IPS-20b (cell line): ENCODE measurements at regions not wholly inside any gene's neighbourhood (a gene's known extent, or its start where the extent isn't known, plus 50 kb on each side); places are given as distances from the start of the nearest gene placed in this dataset.
A peak's percentile ranks its signal among the peaks of the same experiment; 100 is the strongest.
"Not testable (repeated sequence)": the region's sequence is repeated elsewhere in the genome, so short reads cannot be mapped to it uniquely, and the experiment has no call there.

Experiments used
- H3K27ac ChIP-seq: one replicate; pipeline ENCODE4 v1.5.1; 2013; ENCODE audit warnings: low read length
- H3K27me3 ChIP-seq: 2 replicates; pipeline ENCODE4 v1.6.1; 2013; ENCODE audit warnings: mild to moderate bottlenecking, low read length, inconsistent platforms; ENCODE audit not compliant: insufficient read depth
- H3K36me3 ChIP-seq: 2 replicates; pipeline ENCODE4 v1.6.1; 2013; ENCODE audit warnings: low read depth, mild to moderate bottlenecking, inconsistent platforms, low read length, moderate library complexity; ENCODE audit not compliant: insufficient read depth
- H3K4me1 ChIP-seq: 2 replicates; pipeline ENCODE4 v1.6.1; 2013; ENCODE audit warnings: mild to moderate bottlenecking, control low read depth, inconsistent platforms, low read length, moderate library complexity; ENCODE audit not compliant: insufficient read depth
- H3K4me3 ChIP-seq: 2 replicates; pipeline ENCODE4 v1.5.1; 2013; ENCODE audit warnings: mild to moderate bottlenecking, low read length, inconsistent platforms
- H3K9ac ChIP-seq: 2 replicates; pipeline ENCODE4 v1.6.1; 2013; ENCODE audit warnings: low read depth, mild to moderate bottlenecking, inconsistent platforms, low read length, moderate library complexity
- H3K9me3 ChIP-seq: 2 replicates; pipeline ENCODE4 v1.6.1; 2013; ENCODE audit warnings: mild to moderate bottlenecking, low read depth, low read length, inconsistent platforms; ENCODE audit not compliant: insufficient read depth

DNA sequence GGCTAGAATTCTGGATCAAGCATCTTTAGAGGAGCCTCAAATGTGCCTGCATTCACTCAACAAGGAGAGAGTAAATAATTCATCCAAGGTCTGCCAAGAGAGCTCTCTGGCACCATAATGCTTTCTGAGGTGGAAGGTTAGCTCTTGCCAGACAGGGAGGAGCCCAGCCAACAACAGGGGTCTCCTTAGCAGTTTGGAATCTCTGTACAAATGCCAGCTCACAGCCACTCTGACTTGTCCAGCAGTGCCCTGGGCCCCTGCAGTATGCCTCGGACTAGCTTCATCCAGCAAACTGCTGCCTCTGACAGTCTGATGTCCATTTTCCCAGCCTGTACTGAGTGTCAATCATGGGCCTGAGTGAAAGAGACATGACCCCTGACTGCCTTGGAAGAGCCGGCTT, 127.2 kb upstream of the SLC44A1 start:
- Histone ChIP-seq H3K4me3 (no peak overlapping the region), H3K27ac (no peak overlapping the region), H3K4me1 (peaks cover 4% of the 10 kb centered on the region; the same call in 1 of the 2 replicates), H3K9me3 (0 out of 2 replicates have a peak, but pooled peaks cover 3% of the 10 kb centered on the region), H3K9ac (no peak overlapping the region), H3K27me3 (no peaks in the 10 kb centered on the region), H3K36me3 (no peaks in the 10 kb centered on the region)

DNA sequence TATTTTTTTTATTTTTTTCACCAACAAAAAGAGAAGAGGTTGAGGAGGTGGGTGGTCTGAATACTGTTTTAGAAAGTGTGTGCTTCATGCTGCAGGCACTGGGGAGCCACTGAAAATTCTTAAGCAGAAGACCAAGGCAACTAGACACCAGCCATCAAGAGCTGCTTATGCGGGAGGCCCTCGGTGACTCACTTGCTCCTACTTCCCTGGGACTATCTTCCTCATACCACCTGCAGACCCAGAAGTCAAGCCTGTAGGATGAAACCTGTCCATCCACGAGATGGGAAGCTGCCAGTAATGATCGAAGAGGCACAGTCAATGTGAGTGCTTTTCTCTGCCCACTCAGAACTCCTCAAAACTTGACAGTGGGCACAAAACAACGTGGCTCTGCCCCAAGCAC, 125.8 kb upstream of the SLC44A1 start:
- Histone ChIP-seq H3K9ac (no peak overlapping the region), H3K27ac (no peak overlapping the region), H3K27me3 (no peaks in the 10 kb centered on the region), H3K9me3 (0 out of 2 replicates have a peak, but pooled peaks cover 3% of the 10 kb centered on the region), H3K4me3 (no peak overlapping the region), H3K36me3 (no peaks in the 10 kb centered on the region), H3K4me1 (peaks cover 4% of the 10 kb centered on the region; the same call in 1 of the 2 replicates)

DNA sequence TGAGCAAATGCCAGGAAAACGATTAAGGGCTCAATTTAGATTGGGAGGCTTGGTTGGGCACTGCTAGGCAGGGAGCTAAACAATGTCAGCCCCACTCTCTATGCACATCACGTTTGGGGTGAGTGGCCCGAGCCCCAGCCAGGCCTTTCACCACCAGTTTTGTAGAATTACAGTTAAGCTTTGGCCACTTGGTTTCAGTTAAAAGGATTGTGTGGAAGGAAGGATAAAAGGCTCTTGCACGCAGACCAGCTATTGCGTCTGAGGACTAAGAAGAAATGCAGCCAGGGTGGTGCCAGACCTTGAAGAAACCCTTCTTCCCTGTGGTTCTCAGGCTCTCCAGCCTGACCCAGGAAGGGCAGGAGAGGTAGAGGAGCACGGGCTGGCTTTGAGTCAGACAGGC, 125.3 kb upstream of the SLC44A1 start:
- Histone ChIP-seq H3K4me1 (peaks cover 4% of the 10 kb centered on the region; the same call in 1 of the 2 replicates), H3K4me3 (no peak overlapping the region), H3K27ac (no peak overlapping the region), H3K9ac (no peak overlapping the region), H3K27me3 (no peaks in the 10 kb centered on the region), H3K36me3 (no peaks in the 10 kb centered on the region), H3K9me3 (0 out of 2 replicates have a peak, but pooled peaks cover 3% of the 10 kb centered on the region)

DNA sequence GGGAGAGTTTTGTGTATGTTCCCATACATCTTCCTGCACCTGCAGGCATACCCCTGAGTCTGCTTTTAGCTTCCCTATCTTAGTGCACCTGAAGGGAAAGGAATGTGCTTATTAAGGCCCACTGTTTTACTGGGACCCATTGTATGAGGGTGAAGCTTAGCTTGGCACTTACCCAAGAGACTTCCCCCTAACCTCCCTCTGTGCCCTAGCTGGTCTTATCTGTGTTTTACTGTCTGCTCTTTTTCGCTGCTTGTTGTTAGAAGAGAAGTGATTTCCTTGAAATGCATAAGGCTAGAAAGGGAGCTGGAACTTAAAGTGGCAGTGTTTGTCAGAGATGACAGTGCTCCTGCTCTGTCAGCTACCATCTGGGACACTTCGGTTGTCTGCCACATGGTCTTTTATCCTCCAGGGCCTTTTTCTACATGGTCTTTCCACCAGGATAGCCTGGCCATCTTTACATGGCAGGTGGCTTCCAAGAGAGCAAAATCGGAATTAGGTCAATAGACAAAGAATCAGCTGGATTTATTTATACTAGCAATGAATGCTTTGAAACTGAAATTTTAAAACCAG, 122.5 kb upstream of the SLC44A1 start:
- Histone ChIP-seq H3K27me3 (no peaks in the 10 kb centered on the region), H3K27ac (no peak overlapping the region), H3K4me1 (no peaks in the 10 kb centered on the region; the same call in 1 of the 2 replicates), H3K36me3 (no peaks in the 10 kb centered on the region), H3K9ac (no peak overlapping the region), H3K9me3 (0 out of 2 replicates have a peak, but pooled peaks cover 3% of the 10 kb centered on the region), H3K4me3 (no peak overlapping the region)

DNA sequence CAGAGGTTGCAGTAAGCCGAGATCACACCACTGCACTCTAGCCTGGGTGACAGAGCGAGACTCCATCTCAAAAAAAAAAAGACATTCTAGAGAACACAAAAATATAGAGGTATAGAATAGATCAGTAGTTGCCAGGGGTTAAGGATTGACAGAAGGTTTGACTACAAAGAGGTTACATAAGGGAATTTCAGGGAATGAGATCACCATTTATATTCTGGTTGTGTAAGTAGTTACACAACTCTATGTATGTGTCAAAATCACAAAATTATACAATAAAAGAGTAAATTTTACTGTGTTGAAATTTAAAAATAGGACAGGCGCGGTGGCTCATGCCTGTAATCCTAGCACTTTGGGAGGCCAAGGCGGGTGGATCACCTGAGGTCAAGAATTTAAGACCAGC, 119.9 kb upstream of the SLC44A1 start:
- H3K4me3 ChIP-seq, H3K36me3 ChIP-seq, H3K4me1 ChIP-seq, H3K9ac ChIP-seq, H3K9me3 ChIP-seq, H3K27me3 ChIP-seq, H3K27ac ChIP-seq: not testable (repeated sequence)

DNA sequence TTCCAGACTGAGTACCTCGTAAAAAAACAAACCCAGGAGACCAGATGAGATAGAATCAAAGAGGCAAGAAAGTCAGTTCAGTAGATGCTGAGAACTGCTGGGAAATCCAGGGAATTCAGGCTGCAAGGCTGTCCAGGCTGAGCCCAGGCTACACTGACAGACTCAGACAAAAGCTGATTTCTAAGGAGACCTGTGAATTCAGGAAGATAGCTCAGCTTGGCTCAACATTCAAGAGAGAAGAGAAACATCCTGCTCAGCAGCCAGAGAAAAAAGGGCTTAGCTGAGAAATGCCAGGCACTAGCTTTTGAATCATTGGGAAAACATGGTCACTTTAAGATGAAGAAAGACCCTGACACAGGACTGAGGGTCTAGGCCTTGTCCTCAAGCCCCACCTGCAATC, 118.2 kb upstream of the SLC44A1 start:
- Histone ChIP-seq H3K9ac (no peak overlapping the region), H3K4me3 (no peak overlapping the region), H3K36me3 (no peaks in the 10 kb centered on the region), H3K27me3 (no peaks in the 10 kb centered on the region), H3K27ac (no peak overlapping the region), H3K9me3 (0 out of 2 replicates have a peak, but pooled peaks cover 3% of the 10 kb centered on the region), H3K4me1 (no peaks in the 10 kb centered on the region; the same call in 1 of the 2 replicates)

DNA sequence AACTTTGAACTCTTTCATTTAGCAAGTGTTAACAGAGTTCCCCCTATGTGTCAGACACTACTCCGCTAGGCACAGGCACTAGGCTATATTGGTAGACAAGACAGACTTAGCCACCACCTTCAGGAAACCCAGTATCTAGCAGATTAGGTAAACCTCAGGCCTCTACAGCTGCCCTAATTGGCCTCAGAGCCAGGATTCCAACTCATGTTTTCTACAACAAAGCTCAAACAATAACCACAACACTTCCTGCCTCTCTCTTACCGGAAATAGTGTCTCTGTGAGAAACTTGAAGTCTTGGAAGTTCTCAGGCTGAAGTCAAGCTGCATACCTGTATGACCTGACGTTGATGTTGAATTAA, 116.6 kb upstream of the SLC44A1 start:
- H3K27ac ChIP-seq: no peak overlapping the region
- H3K36me3 ChIP-seq: no peaks in the 10 kb centered on the region
- H3K9ac ChIP-seq: no peak overlapping the region
- no peaks in the 10 kb centered on the region; the same call in 1 of the 2 replicates for H3K4me1 ChIP-seq
- H3K27me3 ChIP-seq: no peaks in the 10 kb centered on the region
- H3K9me3 ChIP-seq: no peaks in the 10 kb centered on the region
- H3K4me3 ChIP-seq: no peak overlapping the region

DNA sequence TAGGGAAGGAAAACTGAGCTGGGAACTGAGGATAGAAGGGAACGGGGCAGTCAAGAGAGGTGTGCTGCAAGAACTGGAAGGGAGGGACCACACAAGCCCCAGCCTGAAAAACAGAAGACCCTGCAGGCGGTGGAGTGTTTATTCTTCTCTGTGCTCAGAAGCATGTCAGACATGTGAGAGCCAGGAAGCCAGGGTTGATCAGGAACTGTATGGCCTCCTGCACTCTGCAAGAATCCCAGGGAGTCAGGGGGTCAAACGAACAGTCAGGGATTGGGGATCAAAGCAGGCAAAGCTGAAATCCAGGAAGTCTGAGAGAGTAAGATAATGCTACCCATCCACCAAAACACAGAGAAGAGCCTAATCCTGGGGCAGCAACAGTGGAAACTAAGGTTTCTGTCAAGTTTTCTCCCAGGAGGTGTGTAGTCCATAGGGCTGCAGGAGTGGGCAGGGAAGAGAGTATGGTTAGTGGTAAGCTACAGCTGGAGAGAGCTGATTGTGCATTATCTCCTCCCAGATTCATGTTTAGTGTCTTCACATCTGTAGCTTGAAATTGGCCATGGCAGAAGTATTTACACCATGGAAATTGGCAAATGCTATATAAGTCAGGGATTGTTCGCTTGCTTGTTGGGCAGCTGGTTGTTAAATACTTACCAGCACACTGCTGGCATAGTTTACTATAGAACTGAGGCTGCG, 115.4 kb upstream of the SLC44A1 start:
- Histone ChIP-seq H3K27me3 (no peaks in the 10 kb centered on the region), H3K4me1 (no peaks in the 10 kb centered on the region; the same call in 1 of the 2 replicates), H3K4me3 (no peak overlapping the region), H3K27ac (no peak overlapping the region), H3K9me3 (no peaks in the 10 kb centered on the region), H3K9ac (no peak overlapping the region), H3K36me3 (no peaks in the 10 kb centered on the region)

DNA sequence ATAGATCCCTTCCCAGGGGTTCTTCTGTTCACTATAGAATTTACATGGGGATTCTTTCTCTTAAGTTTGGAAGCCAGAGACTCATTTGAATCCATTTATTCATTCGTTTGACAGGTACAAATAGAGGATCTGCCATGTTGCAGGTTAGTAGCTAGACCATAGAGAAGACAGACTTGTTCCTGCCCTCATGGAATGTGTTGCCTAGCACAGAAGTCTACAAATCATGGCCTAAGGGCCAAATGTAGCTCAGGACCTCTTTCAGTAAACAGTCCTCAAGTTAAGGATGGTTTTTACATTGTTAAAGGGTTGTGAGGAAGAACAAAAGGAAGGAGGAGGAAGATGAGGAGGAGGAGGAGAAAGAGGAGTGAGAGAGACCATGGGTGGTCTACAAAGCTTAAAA, 114.7 kb upstream of the SLC44A1 start:
- Histone ChIP-seq H3K9ac (no peak overlapping the region), H3K4me3 (no peak overlapping the region), H3K36me3 (no peaks in the 10 kb centered on the region), H3K27me3 (no peaks in the 10 kb centered on the region), H3K9me3 (no peaks in the 10 kb centered on the region), H3K27ac (no peak overlapping the region), H3K4me1 (no peaks in the 10 kb centered on the region; the same call in 1 of the 2 replicates)

DNA sequence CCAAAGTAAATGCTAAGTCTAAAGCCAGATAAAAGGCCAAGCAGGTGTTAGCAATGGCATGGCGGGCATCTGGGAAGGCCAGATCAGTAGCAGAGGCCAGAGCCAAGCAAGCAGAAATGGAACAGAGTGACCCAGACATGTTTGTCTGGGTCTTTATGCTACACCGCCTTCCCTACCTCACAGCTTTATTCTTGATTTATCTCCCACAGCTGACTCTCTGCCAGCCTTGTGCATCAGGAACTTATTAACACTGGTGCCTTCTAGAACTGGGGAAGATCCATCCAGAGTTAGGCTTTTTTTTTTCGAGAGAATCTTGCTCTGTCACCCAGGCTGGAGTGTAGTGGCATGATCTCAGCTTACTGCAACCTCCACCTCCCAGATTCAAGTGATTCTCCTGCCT, 112.5 kb upstream of the SLC44A1 start:
- Histone ChIP-seq H3K4me1 (no peaks in the 10 kb centered on the region; the same call in 1 of the 2 replicates), H3K36me3 (no peaks in the 10 kb centered on the region), H3K4me3 (no peak overlapping the region), H3K9ac (no peak overlapping the region), H3K9me3 (no peaks in the 10 kb centered on the region), H3K27me3 (no peaks in the 10 kb centered on the region), H3K27ac (no peak overlapping the region)

DNA sequence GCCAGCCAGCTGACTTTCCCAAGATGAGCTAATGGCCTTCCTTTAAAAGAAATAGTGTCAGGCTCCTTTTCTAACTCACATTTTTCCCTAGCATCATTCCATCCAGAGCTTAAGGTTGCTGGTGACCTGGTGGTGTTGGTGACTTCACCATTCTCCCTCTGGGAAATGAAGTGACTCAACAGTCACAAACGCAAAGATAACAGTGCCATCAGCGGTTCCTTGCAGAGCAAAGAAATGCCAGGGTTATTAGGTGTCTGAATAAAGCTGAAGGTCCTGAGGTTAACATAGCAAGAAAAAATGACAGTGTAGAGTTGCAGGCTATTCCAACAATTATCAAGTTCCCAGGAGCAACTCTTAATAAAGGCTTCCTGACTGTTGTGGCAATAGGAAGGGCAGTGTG, 111.8 kb upstream of the SLC44A1 start:
- H3K9me3 ChIP-seq: no peaks in the 10 kb centered on the region
- H3K4me1 ChIP-seq: no peaks in the 10 kb centered on the region; the same call in 1 of the 2 replicates
- H3K9ac ChIP-seq: no peak overlapping the region
- no peak overlapping the region for H3K4me3 ChIP-seq
- H3K27me3 ChIP-seq: no peaks in the 10 kb centered on the region
- no peaks in the 10 kb centered on the region for H3K36me3 ChIP-seq
- no peak overlapping the region for H3K27ac ChIP-seq

DNA sequence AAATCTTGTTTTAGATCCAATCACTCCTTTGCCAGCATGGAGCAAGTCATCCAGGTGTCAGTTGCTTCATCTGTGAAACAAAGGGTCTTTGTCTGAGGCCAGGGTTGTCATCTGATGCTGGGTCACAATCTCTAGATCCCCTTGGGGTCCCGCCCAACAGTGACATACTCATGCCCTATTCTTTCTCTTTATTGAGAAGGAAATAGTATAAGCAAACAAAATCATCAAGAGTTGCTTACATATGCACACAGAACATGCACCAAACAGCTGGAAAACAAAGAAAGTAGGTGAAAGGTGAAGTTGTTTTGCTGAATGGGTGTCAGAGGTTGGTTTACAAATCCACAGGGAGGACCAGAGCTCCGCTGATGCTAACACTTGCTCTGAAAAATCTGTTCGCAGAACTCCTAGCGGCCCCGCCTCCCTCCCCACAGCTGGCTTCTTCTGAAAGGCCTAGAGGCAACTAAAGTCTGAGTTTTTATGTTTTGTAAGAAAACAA, 106.1 kb upstream of the SLC44A1 start:
- Histone ChIP-seq H3K27ac (no peak overlapping the region), H3K4me3 (peak overlapping the region; percentile 19; the same call in 1 of the 2 replicates), H3K27me3 (no peaks in the 10 kb centered on the region; the same call in 1 of the 2 replicates), H3K9me3 (no peaks in the 10 kb centered on the region), H3K4me1 (peaks cover 17% of the 10 kb centered on the region), H3K36me3 (no peaks in the 10 kb centered on the region), H3K9ac (peak overlapping the region; percentile 62; the same call in 1 of the 2 replicates)
